GDM1 (cell line): ENCODE measurements at regions not wholly inside any gene's neighbourhood (a gene's known extent, or its start where the extent isn't known, plus 50 kb on each side); places are given as distances from the start of the nearest gene placed in this dataset.

Source experiments
- DNase-seq: peaks from one replicate; lab custom pipeline; 2025; lab: John Stamatoyannopoulos, UW

DNA sequence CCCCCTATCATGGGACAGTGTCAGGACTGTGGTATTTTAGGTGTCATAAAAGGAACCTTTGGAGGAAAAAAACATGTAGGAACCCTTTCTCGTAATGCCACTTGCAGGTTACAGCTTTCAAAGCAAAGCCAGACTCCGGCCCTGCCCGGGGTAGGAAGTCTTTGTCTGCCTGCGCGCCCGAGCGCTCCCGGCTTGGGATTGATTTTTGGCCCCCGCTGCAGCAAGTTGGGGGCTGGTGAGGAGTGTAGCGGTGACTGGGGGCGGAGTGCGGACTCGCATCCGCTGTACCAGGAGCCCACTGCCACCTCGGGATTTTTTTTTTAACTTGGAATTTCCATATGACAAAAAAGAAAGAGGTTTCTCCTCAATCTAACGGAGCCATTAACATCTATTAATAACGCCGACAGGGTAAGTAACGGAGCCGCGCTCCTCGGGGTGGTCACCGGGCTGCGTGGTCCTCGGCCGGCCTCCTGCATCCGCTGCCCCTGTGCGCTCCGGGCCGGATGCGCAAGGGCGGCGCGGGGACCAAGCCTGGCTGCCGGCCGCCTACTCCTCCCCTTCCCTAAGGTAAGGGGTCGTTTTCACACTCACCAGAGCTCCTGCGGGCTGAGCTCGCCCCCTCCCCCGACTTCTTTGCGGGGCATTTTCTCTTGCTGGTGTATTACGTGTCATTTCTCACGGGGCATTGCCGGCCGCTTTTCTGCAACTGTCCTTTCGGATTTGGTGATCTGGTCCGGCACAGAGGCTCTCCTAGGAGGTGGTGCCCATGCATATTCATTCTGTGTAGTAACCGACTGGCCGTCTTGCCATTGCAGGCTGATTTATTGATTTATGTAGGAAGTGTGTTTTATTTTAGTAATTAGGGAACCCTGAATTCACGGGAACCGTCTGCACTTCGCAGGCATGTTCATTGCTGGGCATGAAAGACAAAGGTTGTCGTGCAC is 219.8 kb upstream of the TOPAZ1 start:
- DNase-seq = no peak

DNA sequence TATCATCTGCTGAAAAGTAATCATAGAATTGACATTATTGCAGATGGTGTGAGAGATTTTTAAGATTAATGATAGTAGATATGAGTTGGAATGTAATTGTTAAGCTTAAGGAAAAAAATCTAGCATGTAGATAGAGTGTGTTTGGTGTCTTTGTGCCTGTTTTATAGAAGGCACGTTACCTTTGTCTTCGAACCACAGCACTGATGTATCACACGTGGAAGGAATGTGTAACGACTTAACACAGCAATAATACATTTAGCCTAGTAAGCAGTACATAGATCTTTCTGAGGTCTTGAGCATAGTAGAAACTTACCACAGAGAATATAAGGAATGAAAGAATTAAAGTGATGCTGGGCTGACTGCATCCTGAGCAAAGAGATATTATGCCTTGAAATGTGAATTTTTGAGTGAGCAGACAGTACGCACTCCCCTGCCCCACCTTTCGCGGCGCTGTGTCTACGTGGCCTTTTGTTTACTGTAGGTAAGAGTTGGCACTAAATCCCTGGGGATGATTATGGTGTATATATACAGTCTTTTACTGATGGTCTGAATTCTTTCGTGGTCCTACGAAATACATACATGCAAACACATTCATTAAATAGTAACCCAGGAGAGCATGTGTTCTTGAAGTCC is 217.6 kb upstream of the TOPAZ1 start:
- no peak for DNase-seq

DNA sequence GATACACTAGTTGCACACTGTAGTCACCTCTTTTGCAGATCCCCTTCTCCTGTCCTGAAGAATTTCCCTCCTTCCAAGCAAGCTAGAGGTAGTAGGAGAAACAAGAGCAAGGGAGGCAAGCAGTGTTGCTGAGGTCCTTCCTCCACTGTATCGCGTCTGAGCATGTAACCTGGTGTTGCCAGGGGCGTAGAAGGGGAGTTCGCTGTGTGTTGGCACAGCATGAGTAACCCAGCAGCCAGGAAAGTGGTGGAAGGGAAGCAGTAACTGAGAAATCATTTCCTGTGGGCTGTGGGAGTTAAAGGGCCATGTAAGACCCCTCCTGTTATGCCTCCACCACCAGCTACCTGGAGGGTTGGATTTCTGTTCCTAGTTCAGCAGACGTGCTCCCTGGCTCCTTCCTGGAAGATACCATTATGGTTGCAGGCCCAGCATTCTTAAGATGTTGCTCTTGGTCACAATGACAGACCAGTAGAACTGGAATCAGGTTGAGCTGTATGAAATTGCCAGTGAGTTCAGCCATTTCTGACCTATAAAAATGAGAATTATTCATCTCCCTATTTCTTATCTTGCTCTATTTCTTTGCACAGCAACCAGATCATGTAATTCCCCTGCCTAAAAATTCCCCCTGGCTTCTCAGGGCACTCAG is 215.3 kb upstream of the TOPAZ1 start:
- DNase-seq = no peak

DNA sequence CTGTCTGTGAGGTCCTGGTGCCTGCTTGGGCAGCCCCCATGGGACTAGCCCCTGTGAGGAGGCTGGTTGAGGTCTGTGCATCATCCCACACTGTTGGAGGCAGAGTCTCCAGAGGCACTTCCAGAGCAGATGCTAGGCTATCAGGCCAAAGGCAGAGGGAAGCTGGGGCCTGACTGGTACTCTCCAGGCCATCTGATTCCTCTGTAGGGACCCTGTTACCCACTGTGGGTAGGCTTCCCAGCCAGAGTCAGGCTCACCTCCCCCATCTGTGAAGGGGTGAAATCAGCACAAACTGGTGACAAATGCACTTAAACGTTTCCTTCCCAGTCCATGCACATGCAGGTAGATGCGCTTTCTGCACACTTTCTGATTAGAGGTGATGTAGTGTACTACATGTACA is 212.6 kb upstream of the TOPAZ1 start:
- DNase-seq = no peak

DNA sequence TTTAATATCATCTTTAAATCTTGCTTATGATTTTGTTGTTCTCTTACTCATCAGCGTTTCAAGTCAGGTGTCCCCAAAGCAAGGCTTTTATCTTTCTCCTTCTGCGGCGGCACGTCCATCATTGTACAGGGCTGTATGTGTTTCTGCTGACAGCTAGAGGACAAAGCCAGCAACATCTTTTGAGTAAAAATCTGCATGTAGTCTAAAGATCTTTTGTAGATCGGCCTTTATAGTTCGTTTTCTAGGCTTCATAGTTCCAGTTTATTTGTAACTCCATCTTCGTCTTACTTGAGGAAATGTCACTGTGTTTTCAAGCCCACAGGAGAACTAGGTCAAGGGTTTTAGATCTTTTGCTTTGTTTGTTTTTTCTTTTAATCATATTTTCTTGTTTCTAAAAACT is 211.4 kb upstream of the TOPAZ1 start:
- no peak for DNase-seq

DNA sequence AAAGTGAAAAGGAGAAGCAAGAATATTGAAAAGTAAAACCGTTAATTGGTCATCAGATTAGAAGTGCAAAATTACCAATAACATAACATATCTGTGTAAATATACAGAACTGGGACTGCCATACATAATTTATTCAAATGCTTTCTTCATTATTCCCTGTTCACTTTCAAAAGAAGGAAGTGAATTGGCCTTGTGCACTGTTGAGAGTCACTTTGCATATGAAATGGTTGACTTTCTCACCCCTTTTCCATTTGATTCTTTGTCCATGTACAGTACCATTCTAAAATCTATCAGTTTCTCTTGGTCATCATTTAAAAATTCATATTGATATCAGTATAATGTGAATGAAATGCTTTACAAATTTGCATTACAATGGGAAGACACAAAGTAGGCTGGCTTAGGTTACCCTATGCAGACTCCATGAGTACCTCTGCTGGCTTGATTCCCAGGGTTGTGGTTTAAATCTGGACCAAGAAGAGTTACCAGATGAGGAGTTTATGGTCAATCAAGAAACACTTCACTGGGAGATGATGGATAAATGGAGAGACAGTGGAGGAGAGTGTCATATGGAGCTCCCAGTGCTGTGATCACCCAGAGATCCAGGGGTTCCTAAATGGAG is 210.9 kb upstream of the TOPAZ1 start:
- no peak for DNase-seq

DNA sequence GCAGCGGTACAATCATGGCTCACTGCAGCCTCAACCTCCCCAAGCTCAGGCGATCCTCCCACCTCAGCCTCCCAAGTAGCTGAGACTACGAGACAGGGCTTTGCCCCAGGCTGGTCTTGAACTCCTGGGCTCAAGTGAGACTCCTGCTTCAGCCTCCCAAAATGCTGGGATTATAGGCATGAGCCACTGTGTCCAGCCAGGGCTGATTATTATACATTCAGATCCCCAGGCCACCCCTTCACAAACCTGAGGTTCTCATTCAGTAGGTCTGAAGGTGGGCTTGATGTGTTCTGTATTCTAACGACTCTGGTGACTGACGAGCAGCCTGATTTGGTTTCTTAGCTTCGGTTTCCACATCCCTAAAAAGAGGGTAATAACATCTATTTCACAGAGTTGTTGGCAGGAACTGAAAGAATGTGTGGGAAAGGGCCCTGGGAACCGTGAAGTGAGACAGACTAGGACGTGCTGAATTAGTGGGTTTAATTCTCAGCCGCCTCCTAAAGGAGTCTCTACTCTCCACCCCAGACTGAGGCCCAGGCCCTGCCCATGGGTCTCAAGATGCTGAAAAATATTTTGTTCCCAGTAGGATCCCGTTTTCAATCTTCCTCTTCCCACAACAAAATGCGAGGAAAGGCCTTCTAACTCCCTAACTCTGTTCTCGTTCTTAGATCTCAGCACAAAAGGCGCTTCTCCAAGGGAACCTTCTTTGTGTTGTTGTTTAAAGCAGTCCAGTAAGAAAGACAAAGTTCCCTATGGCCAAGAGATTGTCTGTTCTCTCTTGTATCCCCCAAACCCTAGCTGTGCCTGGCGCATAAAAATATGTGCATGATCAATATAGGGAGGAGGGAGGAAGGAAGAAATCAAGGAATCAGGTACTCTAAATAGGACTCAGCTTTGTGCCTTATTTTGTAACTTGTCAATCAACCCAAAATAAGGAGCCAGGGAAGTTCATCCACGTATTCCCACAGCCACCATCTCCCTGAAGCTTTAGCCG is 210.0 kb upstream of the TOPAZ1 start:
- DNase-seq = no peak

DNA sequence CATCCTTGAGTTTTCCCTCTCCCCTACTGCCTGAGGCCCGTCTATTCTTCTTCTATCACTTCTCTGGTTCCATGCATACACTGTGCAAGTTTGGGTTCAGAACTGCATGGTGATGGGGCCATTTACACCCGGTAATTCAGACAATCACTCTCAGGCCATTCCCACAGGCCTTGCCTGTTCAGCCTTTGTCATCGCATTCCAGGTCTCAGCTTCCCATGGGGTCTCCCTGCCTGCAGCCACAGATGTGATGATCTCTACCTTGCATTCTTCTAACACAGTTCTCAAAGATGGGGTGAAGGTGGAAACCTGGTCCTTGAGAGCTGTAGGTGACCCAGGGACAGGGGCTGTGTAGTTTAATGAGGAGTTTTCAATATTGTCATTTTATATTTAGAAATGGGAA is 209.2 kb upstream of the TOPAZ1 start:
- no peak for DNase-seq

DNA sequence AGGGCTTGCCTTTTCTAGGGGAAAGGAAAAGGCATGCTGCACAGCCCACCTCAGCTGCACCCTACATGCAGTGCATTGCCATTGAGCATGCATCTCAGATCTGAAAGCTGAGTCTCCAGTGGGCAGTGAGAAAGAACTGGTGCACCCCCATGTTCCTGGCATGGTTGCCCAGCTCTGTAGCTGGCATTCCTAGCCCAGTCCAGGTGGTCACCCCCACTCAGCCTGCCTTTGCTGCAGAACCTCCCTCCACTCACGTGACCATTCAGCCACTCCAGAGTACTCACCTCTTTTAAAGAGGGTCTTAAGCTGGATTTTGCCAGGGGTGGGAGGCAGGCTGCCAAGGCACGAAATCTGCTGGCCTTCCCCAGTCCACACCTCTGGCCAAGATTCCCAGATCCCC is 208.6 kb upstream of the TOPAZ1 start:
- no peak for DNase-seq

DNA sequence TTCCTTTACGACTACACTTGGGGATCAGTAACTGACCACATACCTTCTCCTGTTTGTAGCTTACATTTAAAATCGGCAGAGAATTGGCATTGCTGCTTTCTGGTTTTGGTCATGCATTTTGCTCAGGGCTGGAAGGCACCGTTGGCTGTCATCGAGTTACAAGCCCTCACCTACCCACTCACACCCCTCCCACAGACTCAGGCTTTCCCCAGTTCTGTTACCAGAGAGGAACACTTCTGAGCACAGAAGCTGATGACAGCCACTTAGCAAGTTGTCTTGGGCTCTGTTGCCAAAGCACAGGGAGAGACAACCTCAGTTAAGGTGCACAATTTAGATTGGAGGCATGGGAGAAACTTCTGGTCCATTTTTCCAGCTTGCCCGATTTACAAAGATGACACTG is 204.8 kb upstream of the TOPAZ1 start:
- no peak for DNase-seq

DNA sequence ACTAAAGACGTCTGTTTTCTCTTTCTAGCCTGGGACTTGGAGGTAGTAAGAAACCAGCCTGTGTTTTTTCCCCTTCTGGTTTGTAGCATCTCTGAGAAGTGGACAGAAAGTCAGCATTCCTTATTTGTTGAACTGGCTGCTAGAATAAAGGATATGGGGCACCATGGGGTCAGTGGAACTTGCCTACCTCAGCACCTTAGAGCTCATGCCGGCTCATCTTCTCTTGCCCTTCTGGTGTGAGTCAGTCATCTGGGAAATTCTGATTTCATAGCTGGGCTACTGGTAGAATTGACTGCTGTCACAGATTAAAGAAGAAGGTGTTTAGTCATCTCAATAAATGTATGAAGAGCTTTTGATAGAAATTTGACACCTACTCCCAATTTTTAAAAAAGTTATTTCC is 202.7 kb upstream of the TOPAZ1 start:
- no peak for DNase-seq

DNA sequence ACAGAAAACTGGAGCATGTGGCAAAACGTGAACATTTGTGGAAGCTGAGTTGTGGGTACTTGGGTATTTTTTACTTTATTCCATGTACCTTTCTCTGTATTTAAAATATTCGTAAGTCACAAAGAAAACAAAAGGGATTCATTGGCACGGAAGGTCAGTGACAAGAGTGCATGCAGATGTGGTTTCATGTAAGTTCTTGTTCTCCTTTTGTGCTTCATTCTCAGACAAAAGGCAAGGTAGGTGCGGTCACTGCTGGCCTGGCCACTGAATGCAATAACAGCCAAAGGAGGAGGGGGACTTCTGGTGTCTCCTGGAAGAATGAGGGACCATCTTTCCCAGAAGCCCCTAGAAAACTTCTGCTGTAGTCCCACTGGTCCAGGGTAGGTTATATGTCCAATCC is 200.0 kb upstream of the TOPAZ1 start:
- no peak for DNase-seq

DNA sequence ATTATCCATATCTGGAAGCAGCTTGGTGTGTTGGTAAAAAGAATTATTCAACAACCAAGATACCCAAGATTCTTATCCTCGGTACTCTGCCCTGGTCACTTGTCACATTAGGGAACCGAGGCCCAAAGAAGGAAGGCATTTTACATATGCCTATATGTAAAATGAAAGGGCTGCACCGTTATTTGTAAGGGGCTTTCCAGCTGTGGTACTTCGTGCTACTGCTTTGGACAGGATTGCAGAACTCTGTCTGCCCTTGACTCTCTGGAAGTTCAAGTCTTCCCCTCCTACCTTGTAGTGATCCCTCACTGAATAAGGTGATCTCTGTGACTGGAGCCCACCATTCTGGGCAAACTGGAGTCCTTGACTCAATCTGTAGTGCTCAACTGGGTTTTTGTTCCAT is 198.9 kb upstream of the TOPAZ1 start:
- no peak for DNase-seq

DNA sequence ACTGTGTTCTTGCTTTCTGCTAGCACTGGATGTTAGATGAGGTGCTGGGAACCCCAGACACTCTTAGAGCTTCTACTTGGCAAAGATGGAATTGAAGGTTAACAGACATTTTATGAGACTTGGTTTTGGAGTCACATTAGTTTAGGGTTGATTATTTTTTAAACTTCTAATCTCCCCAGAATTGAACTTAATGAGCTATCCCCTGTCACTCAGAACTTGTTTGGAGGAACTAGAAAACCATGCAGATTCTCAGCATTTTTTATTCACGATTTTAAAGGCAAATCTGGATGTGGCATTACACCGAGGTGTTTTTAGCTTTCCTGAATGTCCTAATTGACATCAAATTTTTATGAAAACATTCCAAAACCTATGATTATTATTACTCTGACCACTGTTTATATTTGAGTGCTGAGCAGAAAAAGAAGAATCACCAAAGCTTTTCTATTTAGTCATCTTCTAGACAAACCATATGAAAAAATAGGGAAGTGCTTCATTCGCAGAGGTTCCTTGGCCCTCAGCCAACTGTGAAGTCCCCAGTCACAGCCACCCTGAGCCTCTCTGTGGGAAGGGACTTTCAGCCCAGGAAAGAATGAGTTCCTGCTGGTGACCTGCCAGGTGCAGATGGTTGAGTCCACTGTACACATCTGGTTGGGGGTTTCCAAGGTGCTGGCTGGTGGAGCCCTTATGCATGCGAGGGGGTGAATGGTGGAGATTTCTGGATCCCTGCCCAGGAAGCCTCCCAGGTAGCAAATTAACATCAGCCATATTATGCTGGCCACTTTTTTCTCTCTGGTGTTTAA is 196.0 kb upstream of the TOPAZ1 start:
- peak; percentile 57 for DNase-seq

DNA sequence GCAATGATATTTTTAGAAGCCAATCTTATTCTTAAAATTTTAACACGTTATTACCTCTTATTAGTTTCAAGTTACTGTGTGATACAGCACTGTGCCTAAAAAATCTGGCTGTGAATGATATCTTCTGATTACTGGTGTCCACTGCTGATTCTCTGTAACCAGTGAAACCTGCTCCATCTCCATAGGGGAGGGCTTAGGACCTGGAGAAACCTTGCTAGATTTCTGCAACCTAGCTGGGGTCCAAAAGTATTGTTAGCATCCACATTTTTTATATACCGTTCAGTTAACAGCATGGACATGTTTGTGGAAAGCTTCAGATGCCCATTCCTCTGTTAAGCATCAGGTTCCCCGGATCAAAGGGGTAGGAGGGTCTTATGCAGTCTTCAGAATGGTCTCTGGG is 193.9 kb upstream of the TOPAZ1 start:
- no peak for DNase-seq

DNA sequence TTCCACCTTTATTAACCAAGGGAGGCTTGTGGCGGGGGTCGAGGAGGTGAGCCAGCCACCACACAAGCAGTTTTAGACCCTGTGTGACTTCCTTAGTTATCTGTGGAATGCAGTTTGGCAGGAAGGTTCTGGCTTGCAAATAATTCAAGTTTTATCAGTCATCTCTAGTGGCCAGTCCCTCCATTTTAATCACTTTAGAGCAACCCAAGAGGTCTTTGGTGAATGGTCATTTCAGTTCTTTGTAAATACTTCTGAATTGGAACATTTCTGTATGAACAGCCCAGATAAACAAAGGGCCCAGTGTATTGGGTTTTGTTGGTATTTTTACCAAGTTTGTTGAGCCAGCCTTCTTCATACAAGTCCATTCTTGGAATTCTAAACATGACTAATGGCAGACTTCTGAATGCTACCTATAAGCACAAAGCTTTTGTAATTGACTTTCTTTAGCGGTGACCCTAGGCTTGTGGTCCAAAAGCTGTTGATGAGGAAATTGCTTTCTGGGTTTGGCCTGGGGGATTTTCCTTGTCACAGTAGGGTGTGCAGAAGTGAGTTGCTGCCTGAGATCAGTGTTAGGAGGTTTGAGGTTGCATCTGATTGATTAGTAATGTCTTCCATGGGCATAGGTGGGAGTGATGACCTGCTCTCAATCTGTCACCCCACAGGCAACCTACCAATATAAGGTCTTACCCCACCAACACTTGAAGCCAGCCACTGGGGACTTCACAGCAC is 193.3 kb upstream of the TOPAZ1 start:
- no peak for DNase-seq

DNA sequence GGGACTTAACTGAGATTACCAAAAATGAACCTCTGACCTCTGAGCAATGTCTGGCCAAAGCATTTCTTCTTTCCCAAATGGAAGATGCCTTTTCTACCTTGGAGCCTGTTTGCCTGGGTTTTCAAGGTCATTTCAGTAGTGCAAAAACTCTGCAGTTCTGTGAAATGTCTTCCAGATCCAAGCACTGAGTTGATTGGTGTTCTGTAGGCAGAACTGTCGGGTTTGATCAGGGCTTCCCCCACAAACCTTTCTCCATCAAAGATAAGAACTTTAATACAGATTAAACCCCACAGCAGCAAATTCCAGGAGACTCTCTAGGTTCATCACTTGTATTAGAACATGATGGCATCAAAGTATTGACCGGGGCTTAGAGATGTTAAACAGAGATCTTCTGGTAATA is 192.7 kb upstream of the TOPAZ1 start:
- no peak for DNase-seq

DNA sequence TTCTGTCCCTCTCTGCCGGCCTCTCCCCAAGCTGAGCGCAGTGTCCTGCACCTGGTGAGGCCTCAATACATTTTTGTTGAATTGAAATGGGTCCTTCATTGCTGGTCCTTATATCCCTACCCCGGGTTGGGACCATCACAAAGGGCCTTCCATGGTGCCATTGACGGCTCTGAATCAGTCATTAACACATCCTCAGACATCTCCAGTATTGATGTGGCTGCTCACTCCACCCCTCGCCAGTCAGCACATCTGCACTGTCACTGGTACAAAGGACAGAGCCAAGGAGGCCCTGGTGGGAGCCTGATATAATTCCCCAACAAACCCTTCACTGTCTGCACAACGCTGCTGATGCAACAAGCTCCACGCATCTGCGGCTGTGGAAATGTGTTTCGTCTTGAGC is 191.6 kb upstream of the TOPAZ1 start:
- no peak for DNase-seq

DNA sequence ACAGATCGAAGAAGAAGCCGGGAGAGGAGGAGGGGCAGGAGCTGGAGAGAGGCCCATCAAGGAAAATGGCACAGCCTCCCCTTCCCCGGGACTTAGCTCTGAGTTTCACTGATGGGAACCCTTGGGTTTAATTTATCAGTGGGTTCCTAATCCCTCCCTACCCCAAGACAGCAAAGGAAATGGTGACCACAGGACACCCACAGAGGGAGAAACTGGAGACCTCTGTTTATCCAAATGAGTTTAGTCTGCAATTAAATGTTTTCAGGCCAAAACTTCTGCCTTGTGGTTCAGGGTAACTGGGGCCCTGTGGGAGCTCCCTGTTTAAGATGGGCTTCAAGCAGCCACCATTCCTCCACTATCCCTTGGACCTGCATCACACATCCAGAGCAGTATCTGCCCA is 190.8 kb upstream of the TOPAZ1 start:
- DNase-seq = no peak

DNA sequence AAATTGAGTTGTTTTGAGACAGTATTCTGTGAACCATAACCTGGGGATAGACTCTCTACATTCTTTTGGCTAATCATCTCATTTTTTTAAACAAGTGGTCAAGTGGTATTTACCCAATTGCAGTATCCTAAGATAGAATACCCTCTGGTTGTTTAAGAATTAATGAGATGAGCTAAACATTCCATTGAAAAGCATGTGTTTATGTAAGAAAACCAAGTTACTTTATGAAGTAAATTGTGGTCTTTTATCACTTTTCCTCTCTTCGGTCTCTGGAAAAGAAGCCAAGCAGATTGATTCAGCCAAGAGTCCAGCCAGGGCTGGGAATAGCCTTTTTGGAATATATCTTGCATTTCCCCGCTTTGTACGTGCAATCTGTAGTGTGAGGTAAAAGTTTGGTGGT is 185.7 kb upstream of the TOPAZ1 start:
- DNase-seq = no peak
